A549 (cell line): ENCODE measurements at regions not wholly inside any gene's neighbourhood (a gene's known extent, or its start where the extent isn't known, plus 50 kb on each side); places are given as distances from the start of the nearest gene placed in this dataset.

Experiments used
- ATOH8 ChIP-seq: fragments of 250-450 bp; sonication (Bioruptor Pico); IDR thresholded peaks from 2 replicates; pipeline ENCODE4 v1.5.0; 2020; ENCODE audit warnings: low read depth, mild to moderate bottlenecking, moderate library complexity
- BHLHE40 ChIP-seq: IDR thresholded peaks from 2 replicates; pipeline ENCODE4 v1.6.1; 2012; ENCODE audit warnings: low read depth, low read length, inconsistent platforms
- CEBPB ChIP-seq, 2 experiments: fragments of >200 bp in 1 of 2; sonication (Bioruptor Twin) in 1 of 2; formaldehyde crosslinking in 1 of 2; IDR thresholded peaks; 2 replicates each; pipeline ENCODE4 v1.6.1; 2012 to 2016
- CTCF ChIP-seq: fragments of >200 bp; sonication (Bioruptor Twin); formaldehyde crosslinking; IDR thresholded peaks from 3 replicates; pipeline ENCODE4 v1.5.1; 2016
- NPAS2 ChIP-seq: fragments of 250-450 bp; sonication (Bioruptor Pico); IDR thresholded peaks from 2 replicates; pipeline ENCODE4 v1.8.0; 2022; ENCODE audit warnings: mild to moderate bottlenecking, moderate library complexity, borderline replicate concordance
- POLR2A ChIP-seq: IDR thresholded peaks from 2 replicates; pipeline ENCODE4 v1.6.1; 2012; ENCODE audit warnings: mild to moderate bottlenecking, low read length
- RAD21 ChIP-seq, 2 experiments: fragments of >200 bp in 1 of 2; sonication (Bioruptor Twin) in 1 of 2; formaldehyde crosslinking in 1 of 2; IDR thresholded peaks in 1 of 2; conservative IDR thresholded peaks in 1 of 2; 2 replicates in 1 of 2; 3 replicates in 1 of 2; pipeline ENCODE4 v1.6.1; 2012 to 2018; ENCODE audit warnings: inconsistent platforms in 1 of 2
- RCOR1 ChIP-seq: fragments of 150-350 bp; IDR thresholded peaks from 2 replicates; pipeline ENCODE4 v1.6.1; 2014; ENCODE audit warnings: antibody characterized with exemption, low read length, low read depth
- REST ChIP-seq: fragments of 200-600 bp; sonication (generic); IDR thresholded peaks from 2 replicates; pipeline ENCODE4 v1.6.1; 2016; ENCODE audit warnings: antibody characterized with exemption, mild to moderate bottlenecking, moderate library complexity
- SMC3 ChIP-seq: fragments of >200 bp; sonication (Bioruptor Twin); formaldehyde crosslinking; IDR thresholded peaks from 3 replicates; pipeline ENCODE4 v1.6.1; 2018; ENCODE audit warnings: inconsistent platforms
- USF2 ChIP-seq: fragments of 450-650 bp; IDR thresholded peaks from 2 replicates; pipeline ENCODE4 v1.6.1; 2014; ENCODE audit warnings: antibody characterized with exemption
- ZC3H11A ChIP-seq: fragments of 450-650 bp; IDR thresholded peaks from 2 replicates; pipeline ENCODE4 v1.6.1; 2014; ENCODE audit warnings: antibody characterized with exemption, mild to moderate bottlenecking

GRCh38 chr16:9302072-9302471, 210.6 kb downstream of the HAPSTR1 start:
- TF ChIP-seq POLR2A, result no peak
- TF ChIP-seq REST, result no peak
- no peak for TF ChIP-seq RAD21 (conservative IDR thresholded peaks at IDR 0.05 in 1 of 2, IDR thresholded peaks at IDR 0.05 in 1 of 2)
- TF ChIP-seq CTCF, result no peak
- TF ChIP-seq NPAS2 (CRISPR knock-in tag), result no peak
- TF ChIP-seq CEBPB (IDR thresholded peaks at IDR 0.05), result no peak
- TF ChIP-seq RCOR1, result no peak
- no peak for TF ChIP-seq BHLHE40
- no peak for TF ChIP-seq ATOH8 (CRISPR knock-in tag)
- no peak for TF ChIP-seq USF2
- no peak for TF ChIP-seq ZC3H11A
- no peak for TF ChIP-seq SMC3
